HepG2 (cell line): ENCODE measurements at regions not wholly inside any gene's neighbourhood (a gene's known extent, or its start where the extent isn't known, plus 50 kb on each side); places are given as distances from the start of the nearest gene placed in this dataset.

Experiments
- ATAC-seq: fragments of 200-7000 bp; cut with Tn5 transposase; 3 replicates; pipeline ENCODE4 v1.9.1; 2020; ENCODE audit warnings: mild to moderate bottlenecking, moderate library complexity
- BruUV-seq: library from RNA; stranded (reverse); fragments of 400-500 nt; replicated peaks from 2 replicates; lab custom pipeline; 2021; lab: Mats Ljungman, UMichigan
- CTCF ChIA-PET: fragments of 300-600 bp; formaldehyde crosslinking; extraction: SDS; loops from one replicate; lab custom pipeline; 2021; ENCODE audit warnings: low total read pairs, inconsistent platforms, low intra/inter-chr PET ratio; lab: Yijun Ruan, JAX
- POLR2A ChIA-PET: fragments of 350-600 bp; sonication (Branson Sonifier 250); formaldehyde crosslinking; loops from one replicate; lab custom pipeline; 2020; ENCODE audit warnings: antibody characterized with exemption, inconsistent platforms; lab: Yijun Ruan, JAX
- DNase-seq: peaks from one replicate; pipeline ENCODE4 v3.0.0-alpha.2; 2015; ENCODE audit warnings: low spot score
- FAIRE-seq: peaks from 3 replicates; lab custom pipeline; 2011; peaks lifted over from hg19 to GRCh38; lab: Jason Lieb, UNC
- H2AFZ ChIP-seq: one replicate; pipeline ENCODE4 v1.6.1; 2011; ENCODE audit warnings: low read length, inconsistent platforms
- H3K27ac ChIP-seq: fragments of 300-600 bp; 3 replicates; pipeline ENCODE4 v1.8.0; 2011; ENCODE audit warnings: mixed run types, mild to moderate bottlenecking, mixed read lengths, low read length, inconsistent platforms; ENCODE audit not compliant: insufficient read depth; ENCODE audit errors: extremely low read length
- H3K27me3 ChIP-seq, 2 experiments: fragments of 200-600 bp in 1 of 2; 2 replicates in 1 of 2; 3 replicates in 1 of 2; pipeline versions ENCODE4 v1.6.0 to v1.8.0; 2011; ENCODE audit warnings: low read length in 2 of 2, mild to moderate bottlenecking in 2 of 2, moderate library complexity in 2 of 2, inconsistent platforms in 1 of 2; ENCODE audit not compliant: insufficient read depth in 2 of 2, control insufficient read depth in 1 of 2
- H3K36me3 ChIP-seq, 2 experiments: fragments of 200-600 bp in 1 of 2; replicated peaks in 1 of 2; 2 replicates in 1 of 2; 3 replicates in 1 of 2; pipeline versions ENCODE4 v1.5.1 to v1.8.0; 2011; ENCODE audit warnings: low read length in 2 of 2, inconsistent platforms in 1 of 2; ENCODE audit not compliant: insufficient read depth in 2 of 2, control insufficient read depth in 1 of 2
- H3K4me1 ChIP-seq: 2 replicates; pipeline ENCODE4 v1.5.1; 2012; ENCODE audit warnings: low read length, inconsistent platforms; ENCODE audit not compliant: insufficient read depth
- H3K4me2 ChIP-seq: 2 replicates; pipeline ENCODE4 v1.6.0; 2011; ENCODE audit warnings: low read depth, low read length, inconsistent platforms
- H3K4me3 ChIP-seq, 3 experiments: fragments of 200-600 bp in 1 of 3; sonication (generic), shearing (Covaris generic) in 1 of 3; replicated peaks in 1 of 3; 2 replicates each; pipeline ENCODE4 v1.5.1; 2011 to 2016; ENCODE audit warnings: low read length in 3 of 3, inconsistent platforms in 2 of 3, low read depth in 2 of 3, mild to moderate bottlenecking in 2 of 3, control low read depth in 1 of 3, mixed read lengths in 1 of 3; ENCODE audit not compliant: insufficient read depth in 1 of 3
- H3K79me2 ChIP-seq: one replicate; pipeline ENCODE4 v1.6.1; 2011; ENCODE audit warnings: low read length, inconsistent platforms; ENCODE audit not compliant: insufficient read depth
- H3K9ac ChIP-seq: 2 replicates; pipeline ENCODE4 v1.6.0; 2011; ENCODE audit warnings: mild to moderate bottlenecking, low read depth, low read length, inconsistent platforms; ENCODE audit not compliant: insufficient read depth
- H3K9me3 ChIP-seq: 2 replicates; pipeline ENCODE4 v1.5.1; 2012; ENCODE audit warnings: mild to moderate bottlenecking, low read length
- H4K20me1 ChIP-seq: 2 replicates; pipeline ENCODE4 v1.6.0; 2011; ENCODE audit warnings: inconsistent platforms, mild to moderate bottlenecking, low read length, moderate library complexity; ENCODE audit not compliant: insufficient read depth
- ASH2L ChIP-seq: fragments of 300-600, 200-600 bp; sonication (generic); IDR thresholded peaks from 2 replicates; pipeline ENCODE4 v1.7.0; 2017; ENCODE audit warnings: low read depth, mild to moderate bottlenecking, moderate library complexity, mixed read lengths, low read length; ENCODE audit not compliant: insufficient read length
- CHD4 ChIP-seq: fragments of 200-600 bp; sonication (generic); IDR thresholded peaks from 2 replicates; pipeline ENCODE4 v1.7.0; 2017; ENCODE audit warnings: mild to moderate bottlenecking, low read length, borderline replicate concordance
- CREB1 ChIP-seq, 2 experiments: fragments of 450-650 bp in 1 of 2; IDR thresholded peaks; 2 replicates each; pipeline ENCODE4 v1.6.1; 2016 to 2017; ENCODE audit warnings: control low read depth in 1 of 2, mild to moderate bottlenecking in 1 of 2, missing compliant biosample characterization in 1 of 2, missing genetic modification characterization in 1 of 2
- CTCF ChIP-seq: sonication (generic); formaldehyde crosslinking; IDR thresholded peaks from 2 replicates; pipeline ENCODE4 v1.5.0; 2020; ENCODE audit warnings: mild to moderate bottlenecking, missing genetic modification reagents, moderate library complexity
- KLF9 ChIP-seq: IDR thresholded peaks from 2 replicates; pipeline ENCODE4 v1.6.1; 2016; ENCODE audit warnings: low read depth
- NBN ChIP-seq: fragments of 450-650 bp; conservative IDR thresholded peaks from 2 replicates; pipeline ENCODE4 v1.6.1; 2017
- SMC3 ChIP-seq: IDR thresholded peaks from 2 replicates; pipeline ENCODE4 v1.6.1; 2011; ENCODE audit warnings: low read length, improper control_type of control experiment
- STAG1 ChIP-seq: sonication (generic); formaldehyde crosslinking; IDR thresholded peaks from 2 replicates; pipeline ENCODE4 v1.4.0; 2020; ENCODE audit warnings: missing genetic modification reagents
- TBP ChIP-seq: sonication (generic); formaldehyde crosslinking; IDR thresholded peaks from 2 replicates; pipeline ENCODE4 v1.5.0; 2020; ENCODE audit warnings: missing genetic modification reagents
- ZBTB44 ChIP-seq: sonication (generic); formaldehyde crosslinking; IDR thresholded peaks from 2 replicates; pipeline ENCODE4 v1.4.0; 2020; ENCODE audit warnings: missing genetic modification reagents
- ZNF251 ChIP-seq: sonication (generic); formaldehyde crosslinking; IDR thresholded peaks from 2 replicates; pipeline ENCODE4 v1.9.0; 2021; ENCODE audit warnings: mild to moderate bottlenecking, missing genetic modification reagents
- ZNF350 ChIP-seq: sonication (generic); formaldehyde crosslinking; IDR thresholded peaks from 2 replicates; pipeline ENCODE4 v1.4.0; 2020; ENCODE audit warnings: mild to moderate bottlenecking, low read depth, missing genetic modification reagents, borderline replicate concordance
- ZNF724P ChIP-seq: sonication (generic); formaldehyde crosslinking; IDR thresholded peaks from 2 replicates; pipeline ENCODE4 v1.8.0; 2022; ENCODE audit warnings: missing genetic modification reagents, borderline replicate concordance
- ZNF816 ChIP-seq: sonication (generic); formaldehyde crosslinking; IDR thresholded peaks from 2 replicates; pipeline ENCODE4 v1.8.0; 2022; ENCODE audit warnings: missing genetic modification reagents, mild to moderate bottlenecking, borderline replicate concordance
- WGBS: methylation state at CpG from one replicate; pipeline ENCODE4 v1.1.6; 2017; ENCODE audit warnings: low lambda C conversion rate; 5-methylcytosine and 5-hydroxymethylcytosine counted together
- in situ Hi-C: cut with HindIII; loops from 2 replicates; pipeline ENCODE4 v1.10.0; 2017; ENCODE audit warnings: low pct_unique_long_range_greater_than_20kb; ENCODE audit not compliant: extremely low pct_ligation_motif_present
- intact Hi-C: fragments of 100-400 bp; cut with micrococcal nuclease; formaldehyde crosslinking; loops from one replicate; pipeline ENCODE4 v1.10.0; 2022; ENCODE audit not compliant: unreplicated experiment

GRCh38 chr7:3154317-3154716, 110.7 kb upstream of the CARD11 start:
- H3K9ac ChIP-seq: no peak overlapping the region
- H2AFZ ChIP-seq: no peak overlapping the region
- H3K36me3 ChIP-seq: no peaks in the 10 kb centered on the region
- no peaks in the 10 kb centered on the region for H3K79me2 ChIP-seq
- TF ChIP-seq CHD4 (no peak), ZNF251 (CRISPR knock-in tag) (no peak)
- H3K27ac ChIP-seq: no peak overlapping the region
- DNase-seq (no peak), ATAC-seq (no peak), FAIRE-seq (no peak)
- H3K4me2 ChIP-seq: no peak overlapping the region
- H4K20me1 ChIP-seq: no peaks in the 10 kb centered on the region
- no peak overlapping the region for H3K4me3 ChIP-seq
- H3K4me1 ChIP-seq: no peaks in the 10 kb centered on the region
- peaks cover 2 to 3% of the 10 kb centered on the region in 2 experiments; a peak in 1 of 5 replicates for H3K27me3 ChIP-seq
- no peaks in the 10 kb centered on the region for H3K9me3 ChIP-seq
- ChIA-PET CTCF (interaction anchor here (1.3 to 2.5 kb wide), 3 partner anchors 89 to 289 kb away, joined by 5 to 19 read pairs (median 16); no protein-coding TSS in a partner anchor), POLR2A (no interaction called here)
- intact Hi-C loops (no loop called here), in situ Hi-C loops (no loop called here)
- WGBS: 67% methylated on average over 5 of the region's 5 CpGs
- BruUV-seq: no TSS peak

GRCh38 chr7:3154881-3155494, 111.3 kb upstream of the CARD11 start:
- ATAC-seq: peak; percentile 58; the same call in 2 of the 3 replicates
- in situ Hi-C loops (loop anchor here (5.0 kb wide), 1 partner anchor 268 kb away; no protein-coding TSS in a partner anchor), intact Hi-C loops (no loop called here)
- no peaks in the 10 kb centered on the region for H3K36me3 ChIP-seq
- POLR2A ChIA-PET: no interaction called here
- BruUV-seq: no TSS peak
- no peak overlapping the region for H2AFZ ChIP-seq
- WGBS: 57% methylated on average over 7 of the region's 7 CpGs
- no peak for TF ChIP-seq ZNF350 (CRISPR knock-in tag)
- no peak for TF ChIP-seq TBP (CRISPR knock-in tag)
- TF ChIP-seq ZBTB44 (CRISPR knock-in tag): no peak
- TF ChIP-seq KLF9: no peak
- TF ChIP-seq CREB1 (IDR thresholded peaks at IDR 0.05): peak; percentile 41
- no peak for TF ChIP-seq CREB1 (CRISPR knock-in tag; IDR thresholded peaks at IDR 0.05)
- peak; percentile 74 for TF ChIP-seq CTCF (CRISPR knock-in tag)
- no peak for TF ChIP-seq ZNF816
- TF ChIP-seq SMC3: peak; percentile 87
- no peak for TF ChIP-seq ASH2L
- no peak for TF ChIP-seq NBN
- TF ChIP-seq STAG1 (CRISPR knock-in tag): peak; percentile 85
- no peak for TF ChIP-seq ZNF724P (CRISPR knock-in tag)
- TF ChIP-seq, all 625 proteins: peak for 4
- no peak overlapping the region for H3K27ac ChIP-seq
- no peaks in the 10 kb centered on the region for H3K79me2 ChIP-seq
- CTCF ChIA-PET: interaction anchor here (1.3 to 2.5 kb wide), 3 partner anchors 89 to 290 kb away, joined by 5 to 19 read pairs (median 16); no protein-coding TSS in a partner anchor
- FAIRE-seq: peak; percentile 82
- H3K4me3 ChIP-seq: no peak overlapping the region
- peak; percentile 43 for DNase-seq
- H3K9ac ChIP-seq: no peak overlapping the region
- H3K27me3 ChIP-seq: peaks cover 2 to 3% of the 10 kb centered on the region in 2 experiments; a peak in 1 of 5 replicates
- H3K4me1 ChIP-seq: no peaks in the 10 kb centered on the region
- no peaks in the 10 kb centered on the region for H4K20me1 ChIP-seq
- H3K9me3 ChIP-seq: no peaks in the 10 kb centered on the region
- H3K4me2 ChIP-seq: no peak overlapping the region
